OCI-LY7 (cell line): ENCODE measurements at regions not wholly inside any gene's neighbourhood (a gene's known extent, or its start where the extent isn't known, plus 50 kb on each side); places are given as distances from the start of the nearest gene placed in this dataset.
"Not testable (repeated sequence)": the region's sequence is repeated elsewhere in the genome, so short reads cannot be mapped to it uniquely, and the experiment has no call there.

Experiments
- BruUV-seq: library from RNA; stranded (reverse); fragments of 400-500 nt; replicated peaks from 2 replicates; lab custom pipeline; 2021; lab: Mats Ljungman, UMichigan
- CTCF ChIA-PET: fragments of 300-600 bp; sonication (Branson Sonifier 250); formaldehyde crosslinking; loops from one replicate; lab custom pipeline; 2022; ENCODE audit warnings: antibody characterized with exemption; ENCODE audit not compliant: unreplicated experiment; lab: Charles Lee
- POLR2A ChIA-PET: fragments of 300-600 bp; sonication (Branson Sonifier 250); formaldehyde crosslinking; loops from one replicate; lab custom pipeline; 2022; ENCODE audit warnings: antibody characterized with exemption; lab: Charles Lee
- DNase-seq: peaks from one replicate; pipeline ENCODE4 v3.0.0-alpha.2; 2015; ENCODE audit warnings: low spot score
- H2AFZ ChIP-seq: fragments of 200-600 bp; sonication (generic), shearing (Covaris generic); 2 replicates; pipeline ENCODE4 v1.6.1; 2014; ENCODE audit warnings: mild to moderate bottlenecking, antibody characterized with exemption, low read length, moderate library complexity
- H3K27ac ChIP-seq: fragments of 200-600 bp; sonication (generic); 2 replicates; pipeline ENCODE4 v1.5.1; 2014; ENCODE audit warnings: mixed run types, low read depth, mild to moderate bottlenecking, moderate library complexity, low read length, inconsistent platforms; ENCODE audit not compliant: poor library complexity, severe bottlenecking
- H3K36me3 ChIP-seq: fragments of 200-600 bp; sonication (generic); 2 replicates; pipeline ENCODE4 v1.6.1; 2014; ENCODE audit warnings: mild to moderate bottlenecking, antibody characterized with exemption, low read length, moderate library complexity, mixed read lengths; ENCODE audit not compliant: insufficient read depth
- H3K4me1 ChIP-seq: fragments of 200-600 bp; sonication (generic); 2 replicates; pipeline ENCODE4 v1.5.1; 2014; ENCODE audit warnings: mild to moderate bottlenecking, low read length; ENCODE audit not compliant: insufficient read depth, poor library complexity, severe bottlenecking
- H3K4me2 ChIP-seq: fragments of 200-600 bp; sonication (generic); 2 replicates; pipeline ENCODE4 v1.6.1; 2014; ENCODE audit warnings: mild to moderate bottlenecking, low read length
- H3K4me3 ChIP-seq: fragments of 200-600 bp; sonication (generic); 2 replicates; pipeline ENCODE4 v1.5.1; 2014; ENCODE audit warnings: mild to moderate bottlenecking, low read depth, low read length; ENCODE audit not compliant: poor library complexity, severe bottlenecking
- H3K79me2 ChIP-seq: fragments of 200-600 bp; sonication (generic); 2 replicates; pipeline ENCODE4 v1.6.1; 2016; ENCODE audit warnings: low read depth, mild to moderate bottlenecking, low read length, moderate library complexity, mixed read lengths; ENCODE audit not compliant: insufficient read depth
- H3K9me2 ChIP-seq: fragments of 200-600 bp; sonication (generic); 2 replicates; pipeline ENCODE4 v1.6.1; 2016; ENCODE audit warnings: mild to moderate bottlenecking, low read length, mixed read lengths; ENCODE audit not compliant: insufficient read depth
- H3K9me3 ChIP-seq: fragments of 200-600 bp; sonication (generic); 2 replicates; pipeline ENCODE4 v1.6.1; 2014; ENCODE audit warnings: mild to moderate bottlenecking, mixed run types, low read length, mixed read lengths
- H4K20me1 ChIP-seq: fragments of 200-600 bp; sonication (generic); 2 replicates; pipeline ENCODE4 v1.6.1; 2014; ENCODE audit warnings: mild to moderate bottlenecking, antibody characterized with exemption, low read length, moderate library complexity, mixed read lengths; ENCODE audit not compliant: insufficient read depth
- EZH2phosphoT487 ChIP-seq: fragments of 200-600 bp; sonication (generic); IDR thresholded peaks from 2 replicates; pipeline ENCODE4 v1.6.1; 2018; ENCODE audit warnings: low read depth, borderline replicate concordance, mild to moderate bottlenecking, mixed run types, antibody characterized with exemption, low read length, moderate library complexity, mixed read lengths
- intact Hi-C: fragments of 100-400 bp; cut with micrococcal nuclease; formaldehyde crosslinking; loops from one replicate; pipeline ENCODE4 v1.10.0; 2022; ENCODE audit not compliant: unreplicated experiment
- TF ChIP-seq, protein P1 (sequence below): fragments of 200-600 bp; sonication (generic); conservative IDR thresholded peaks from 2 replicates; pipeline ENCODE4 v1.5.1; 2014; ENCODE audit warnings: mild to moderate bottlenecking, antibody characterized with exemption, low read length, moderate library complexity, mixed read lengths

DNA sequence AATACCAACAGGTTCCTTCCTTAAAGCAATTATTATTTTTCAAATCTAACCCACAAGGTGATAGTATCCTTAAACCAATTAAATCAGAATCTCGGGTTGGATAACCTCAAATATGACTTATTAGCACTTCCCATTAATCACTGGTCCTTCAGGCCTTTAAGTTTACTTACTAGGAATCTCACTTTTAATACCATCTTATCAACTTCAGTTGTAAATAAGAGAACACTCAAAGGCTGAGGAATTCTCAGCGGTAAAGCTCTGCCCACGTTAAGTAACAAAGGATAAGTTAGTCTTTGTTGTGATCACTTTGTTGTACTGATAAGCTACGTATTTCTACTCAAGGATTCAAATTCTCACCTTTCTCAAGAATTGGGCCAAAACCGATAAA lies 82.0 kb downstream of the OR2B2 start:
- Histone ChIP-seq H3K27ac (peak overlapping the region; percentile 97), H3K36me3 (peaks cover 8% of the 10 kb centered on the region), H3K4me1 (peaks cover 47% of the 10 kb centered on the region), H3K9me3 (no peaks in the 10 kb centered on the region), H3K9me2 (no peaks in the 10 kb centered on the region), H2AFZ (no peak overlapping the region), H3K4me2 (peak overlapping the region; percentile 94), H3K4me3 (peak overlapping the region; percentile 74), H4K20me1 (no peaks in the 10 kb centered on the region), H3K79me2 (peaks cover 3% of the 10 kb centered on the region; the same call in 1 of the 2 replicates)
- no TSS peak for BruUV-seq
- TF ChIP-seq, protein P1, sequence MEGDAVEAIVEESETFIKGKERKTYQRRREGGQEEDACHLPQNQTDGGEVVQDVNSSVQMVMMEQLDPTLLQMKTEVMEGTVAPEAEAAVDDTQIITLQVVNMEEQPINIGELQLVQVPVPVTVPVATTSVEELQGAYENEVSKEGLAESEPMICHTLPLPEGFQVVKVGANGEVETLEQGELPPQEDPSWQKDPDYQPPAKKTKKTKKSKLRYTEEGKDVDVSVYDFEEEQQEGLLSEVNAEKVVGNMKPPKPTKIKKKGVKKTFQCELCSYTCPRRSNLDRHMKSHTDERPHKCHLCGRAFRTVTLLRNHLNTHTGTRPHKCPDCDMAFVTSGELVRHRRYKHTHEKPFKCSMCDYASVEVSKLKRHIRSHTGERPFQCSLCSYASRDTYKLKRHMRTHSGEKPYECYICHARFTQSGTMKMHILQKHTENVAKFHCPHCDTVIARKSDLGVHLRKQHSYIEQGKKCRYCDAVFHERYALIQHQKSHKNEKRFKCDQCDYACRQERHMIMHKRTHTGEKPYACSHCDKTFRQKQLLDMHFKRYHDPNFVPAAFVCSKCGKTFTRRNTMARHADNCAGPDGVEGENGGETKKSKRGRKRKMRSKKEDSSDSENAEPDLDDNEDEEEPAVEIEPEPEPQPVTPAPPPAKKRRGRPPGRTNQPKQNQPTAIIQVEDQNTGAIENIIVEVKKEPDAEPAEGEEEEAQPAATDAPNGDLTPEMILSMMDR: no peak
- TF ChIP-seq EZH2phosphoT487: no peak
- ChIA-PET POLR2A (interaction anchor here (0.5 to 11.9 kb wide), 8 partner anchors 9 to 1671 kb away, joined by 3 to 1237 read pairs (median 6); a partner anchor contains a TSS), CTCF (no interaction called here)
- intact Hi-C loops: loop anchor here (2.0 to 10.0 kb wide), 3 partner anchors 17 to 1555 kb away; a partner anchor contains a TSS
- no peak for DNase-seq

DNA sequence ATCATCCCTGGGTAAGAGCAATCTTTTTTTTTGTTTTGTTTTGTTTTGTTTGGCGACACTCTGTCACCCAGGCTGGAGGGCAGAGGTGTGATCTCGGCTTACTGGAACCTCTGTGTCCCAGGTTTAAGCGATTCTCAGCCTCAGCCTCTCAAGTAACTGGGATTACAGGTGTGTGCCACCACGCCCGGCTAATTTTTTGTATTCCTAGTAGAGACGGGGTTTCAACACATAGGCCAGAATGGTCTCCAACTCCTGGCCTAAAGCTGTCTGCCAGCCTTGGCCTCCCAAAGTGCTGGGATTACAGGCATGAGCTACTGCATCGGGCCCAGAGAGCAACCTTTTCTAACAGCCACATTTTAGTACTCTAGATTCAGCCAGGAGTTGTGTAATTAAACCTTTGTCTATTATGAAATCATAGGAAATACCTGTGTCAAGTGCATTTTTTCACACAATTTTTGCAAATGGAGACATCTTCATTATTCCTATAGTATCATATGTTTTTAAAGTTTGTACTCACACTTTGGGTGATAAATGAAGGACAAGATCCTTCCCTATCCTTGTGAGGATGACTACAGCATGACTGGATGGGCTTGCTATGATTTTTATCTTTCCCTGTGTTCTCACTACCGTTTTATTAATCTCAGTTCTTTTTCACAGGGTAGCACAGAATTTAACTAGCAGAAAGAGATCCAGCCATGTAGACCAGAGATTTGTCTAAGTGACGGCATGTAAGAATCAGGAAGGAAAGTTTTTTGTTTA lies 82.6 kb downstream of the OR2B2 start:
- no TSS peak for BruUV-seq
- ChIA-PET CTCF (no interaction called here), POLR2A (interaction anchor here (0.5 to 11.9 kb wide), 9 partner anchors 18 to 1671 kb away, joined by 3 to 1237 read pairs (median 7); a partner anchor contains a TSS)
- intact Hi-C loops: loop anchor here (2.0 to 10.0 kb wide), 3 partner anchors 17 to 1555 kb away; a partner anchor contains a TSS
- Histone ChIP-seq H3K27ac (peak overlapping the region; percentile 97), H3K9me3 (no peaks in the 10 kb centered on the region), H3K36me3 (peaks cover 8% of the 10 kb centered on the region), H3K4me3 (peak overlapping the region; percentile 74), H2AFZ (no peak overlapping the region), H3K79me2 (no peaks in the 10 kb centered on the region; the same call in 1 of the 2 replicates), H4K20me1 (no peaks in the 10 kb centered on the region), H3K4me2 (peak overlapping the region; percentile 94), H3K4me1 (peaks cover 44% of the 10 kb centered on the region), H3K9me2 (no peaks in the 10 kb centered on the region)
- TF ChIP-seq EZH2phosphoT487: no peak
- TF ChIP-seq, protein P1: no peak
- peak; percentile 45 for DNase-seq

DNA sequence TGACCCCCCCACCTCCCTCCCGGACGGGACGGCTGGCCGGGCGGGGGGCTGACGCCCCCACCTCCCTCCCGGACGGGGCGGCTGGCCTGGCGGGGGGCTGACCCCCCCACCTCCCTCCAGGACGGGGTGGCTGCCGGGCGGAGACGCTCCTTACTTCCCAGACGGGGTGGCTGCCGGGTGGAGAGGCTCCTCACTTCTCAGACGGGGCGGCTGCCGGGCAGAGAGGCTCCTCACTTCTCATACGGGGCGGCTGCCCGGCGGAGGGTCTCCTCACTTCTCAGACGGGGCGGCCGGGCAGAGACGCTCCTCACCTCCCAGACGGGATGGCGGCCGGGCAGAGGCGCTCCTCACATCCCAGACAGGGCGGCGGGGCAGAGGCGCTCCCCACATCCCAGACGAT lies 84.7 kb downstream of the OR2B2 start:
- CTCF ChIA-PET, DNase-seq, BruUV-seq, H3K79me2 ChIP-seq, H3K36me3 ChIP-seq, H3K27ac ChIP-seq, H3K9me3 ChIP-seq, H4K20me1 ChIP-seq, H2AFZ ChIP-seq, H3K4me3 ChIP-seq, POLR2A ChIA-PET, H3K4me2 ChIP-seq, H3K9me2 ChIP-seq, intact Hi-C loops: not testable (repeated sequence)
- H3K4me1 ChIP-seq: peaks cover 49% of the 10 kb centered on the region

DNA sequence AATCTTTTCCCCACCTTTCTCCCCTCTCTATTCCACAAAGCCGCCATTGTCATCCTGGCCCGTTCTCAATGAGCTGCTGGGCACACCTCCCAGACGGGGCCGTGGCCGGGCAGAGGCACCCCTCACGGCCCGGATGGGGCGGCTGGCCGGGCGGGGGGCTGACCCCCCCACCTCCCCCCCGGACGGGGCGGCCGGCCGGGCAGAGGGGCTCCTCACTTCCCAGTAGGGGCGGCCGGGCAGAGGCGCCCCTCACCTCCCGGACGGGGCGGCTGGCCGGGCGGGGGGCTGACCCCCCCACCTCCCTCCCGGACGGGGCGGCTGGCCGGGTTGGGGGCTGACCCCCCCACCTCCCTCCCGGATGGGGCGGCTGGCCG lies 85.6 kb downstream of the OR2B2 start:
- intact Hi-C loops, H3K79me2 ChIP-seq, H2AFZ ChIP-seq, H3K4me3 ChIP-seq, POLR2A ChIA-PET, BruUV-seq, DNase-seq, H3K9me2 ChIP-seq, H3K36me3 ChIP-seq, CTCF ChIA-PET, H3K4me2 ChIP-seq, H3K27ac ChIP-seq, H3K9me3 ChIP-seq, H4K20me1 ChIP-seq: not testable (repeated sequence)
- peaks cover 47% of the 10 kb centered on the region for H3K4me1 ChIP-seq
